GM06990 (cell line): ENCODE measurements at regions not wholly inside any gene's neighbourhood (a gene's known extent, or its start where the extent isn't known, plus 50 kb on each side); places are given as distances from the start of the nearest gene placed in this dataset.

Experiments used
- DNase-seq: peaks from one replicate; pipeline ENCODE4 v3.0.0-alpha.2; 2011; ENCODE audit not compliant: insufficient read length; ENCODE audit errors: extremely low read depth
- H3K27me3 ChIP-seq: replicated peaks from 2 replicates; pipeline ENCODE4 v1.6.0; 2011; ENCODE audit warnings: low read length; ENCODE audit not compliant: control insufficient read depth, insufficient read depth
- H3K36me3 ChIP-seq: 2 replicates; pipeline ENCODE4 v1.5.1; 2011; ENCODE audit warnings: low read length; ENCODE audit not compliant: control insufficient read depth, insufficient read depth
- H3K4me3 ChIP-seq: replicated peaks from 2 replicates; pipeline ENCODE4 v1.5.1; 2011; ENCODE audit warnings: low read depth, mild to moderate bottlenecking, control low read depth, low read length
- CTCF ChIP-seq: IDR thresholded peaks from 2 replicates; pipeline ENCODE4 v1.5.1; 2011; ENCODE audit warnings: low read length, control low read depth, mild to moderate bottlenecking, inconsistent platforms; ENCODE audit not compliant: insufficient read depth, poor library complexity, severe bottlenecking

DNA sequence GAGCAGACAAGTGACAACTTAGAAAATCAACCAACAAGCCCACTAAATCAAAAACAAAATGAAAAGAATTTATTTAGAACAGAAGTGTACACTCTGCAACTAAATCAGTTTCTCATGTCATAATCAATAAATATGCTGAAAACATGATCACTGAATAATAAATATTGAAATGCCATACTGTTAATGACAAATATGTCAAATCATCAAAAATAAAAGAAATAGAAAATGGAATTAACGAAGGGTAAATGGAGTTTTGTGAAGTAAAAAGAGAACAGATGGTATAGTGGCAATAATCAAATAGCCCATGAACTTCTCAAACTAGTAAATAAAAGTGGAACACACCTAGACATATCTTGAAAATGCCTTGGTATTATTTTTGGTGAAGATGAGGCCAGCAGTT lies 744.9 kb downstream of the TAF11L14 start:
- H3K4me3 ChIP-seq = no peak overlapping the region
- H3K27me3 ChIP-seq = no peaks in the 10 kb centered on the region
- H3K36me3 ChIP-seq = no peaks in the 10 kb centered on the region
- DNase-seq = no peak
- no peak for TF ChIP-seq CTCF

- Histone ChIP-seq H3K4me3 (no peak overlapping the region), H3K36me3 (no peaks in the 10 kb centered on the region), H3K27me3 (no peaks in the 10 kb centered on the region)
- no peak for TF ChIP-seq CTCF
- no peak for DNase-seq
These were observed 746.6 kb downstream of the TAF11L14 start for GRCh38 chr5:18380729-18381362.

DNA sequence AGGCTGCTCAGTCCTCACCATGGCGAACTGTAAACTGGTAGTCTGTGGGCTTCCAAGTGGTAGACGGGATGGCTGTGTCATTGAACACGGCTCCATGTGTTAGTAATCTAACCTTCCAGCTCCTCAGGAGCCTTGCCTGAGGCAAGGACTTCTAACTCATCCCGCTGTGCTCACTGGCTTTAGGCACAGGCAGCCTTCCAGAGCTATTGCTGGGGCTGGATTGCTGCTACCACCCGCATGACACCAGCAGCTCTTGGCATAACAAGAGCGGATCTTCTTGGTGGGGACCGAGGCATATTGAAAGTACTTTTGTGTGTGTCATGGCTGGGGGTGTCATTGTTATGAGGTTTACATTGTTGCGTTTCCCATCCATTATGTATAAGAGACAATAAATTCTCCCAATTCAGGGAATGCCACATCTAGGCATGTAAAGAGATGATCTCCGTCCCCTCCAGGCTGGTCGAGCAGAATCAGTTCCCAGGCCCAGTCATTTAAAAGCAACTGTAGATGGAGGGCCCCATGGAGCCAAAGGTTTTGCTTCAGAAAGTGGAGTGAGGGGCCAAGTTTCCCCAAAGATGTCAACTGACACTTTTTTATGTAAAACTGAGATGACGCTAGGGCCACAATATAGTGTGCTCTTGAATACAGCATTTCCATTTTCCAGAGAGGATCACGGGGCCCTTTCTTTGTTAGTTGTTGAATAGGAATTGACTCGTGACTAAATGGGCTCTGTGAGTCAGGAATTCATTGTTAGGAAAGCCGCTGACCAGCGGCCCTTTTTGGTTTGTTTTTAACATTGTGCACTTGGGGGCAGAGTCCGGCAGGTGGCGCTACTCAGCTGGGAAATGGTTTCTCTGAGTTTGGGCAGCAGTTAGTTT lies 759.5 kb downstream of the TAF11L14 start:
- Histone ChIP-seq H3K27me3 (no peaks in the 10 kb centered on the region), H3K36me3 (no peaks in the 10 kb centered on the region), H3K4me3 (no peak overlapping the region)
- peak; percentile 84 for TF ChIP-seq CTCF
- DNase-seq = no peak

DNA sequence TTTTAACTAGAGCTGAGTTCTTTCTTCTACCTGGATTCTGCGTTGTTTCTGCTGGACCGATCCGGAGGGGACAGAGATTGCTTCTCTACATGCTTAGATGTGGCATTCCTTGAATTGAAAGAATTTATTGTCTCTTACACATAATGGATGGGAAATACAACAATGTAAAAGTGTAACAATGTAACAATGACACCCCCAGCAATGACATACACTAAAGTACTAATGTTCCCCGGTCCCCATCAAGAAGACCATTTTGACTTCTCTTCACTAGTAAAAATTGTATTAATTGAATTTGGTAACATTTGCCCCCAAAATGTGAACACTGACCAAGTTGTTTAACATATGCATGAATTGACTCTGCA lies 760.2 kb downstream of the TAF11L14 start:
- TF ChIP-seq CTCF = no peak
- no peaks in the 10 kb centered on the region for H3K36me3 ChIP-seq
- H3K4me3 ChIP-seq = no peak overlapping the region
- no peaks in the 10 kb centered on the region for H3K27me3 ChIP-seq
- no peak for DNase-seq

GRCh38 chr5:18395126-18396110 lies 761.2 kb downstream of the TAF11L14 start:
- no peak for DNase-seq
- no peak for TF ChIP-seq CTCF
- Histone ChIP-seq H3K36me3 (no peaks in the 10 kb centered on the region), H3K4me3 (no peak overlapping the region), H3K27me3 (no peaks in the 10 kb centered on the region)
